ENCODE measurements at regions not wholly inside any gene's neighbourhood (a gene's known extent, or its start where the extent isn't known, plus 50 kb on each side); places are given as distances from the start of the nearest gene placed in this dataset.

DNA sequence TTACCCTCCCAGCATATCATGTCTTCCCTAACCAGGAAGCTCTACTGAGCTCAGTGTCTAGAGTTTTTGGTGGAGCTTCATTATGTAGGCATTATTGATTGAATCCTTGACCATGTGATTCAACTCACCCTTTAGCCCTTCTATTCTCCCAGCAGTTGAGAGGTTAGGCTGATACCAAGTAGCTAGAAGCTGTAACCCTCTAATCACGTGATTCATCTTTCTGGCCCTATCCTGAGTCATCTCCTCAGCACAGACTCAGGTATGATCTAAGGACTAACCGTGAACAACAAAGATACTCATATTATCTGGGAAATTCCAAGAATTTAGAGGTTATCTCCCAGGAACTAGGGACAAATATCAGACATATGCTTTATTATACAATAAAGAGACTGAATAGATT is 625.5 kb downstream of the JRKL start:
- Histone ChIP-seq H3K9me3 (ENCODE audit: control insufficient read depth, low read depth, low read length) (no peaks in the 10 kb centered on the region), H2AFZ (ENCODE audit: control insufficient read depth, low read length) (no peak overlapping the region), H3K4me2 (ENCODE audit: control insufficient read depth, extremely low read depth, insufficient read depth, low read depth, low read length) (no peak overlapping the region), H3K4me1 (ENCODE audit: control insufficient read depth, extremely low read depth, insufficient read depth, low read length) (no peaks in the 10 kb centered on the region), H4K20me1 (ENCODE audit: control insufficient read depth, extremely low read depth, insufficient read depth, low read length) (no peaks in the 10 kb centered on the region), H3K9me1 (ENCODE audit: control insufficient read depth, extremely low read depth, insufficient read depth, low read length) (no peaks in the 10 kb centered on the region), H3K36me3 (ENCODE audit: control insufficient read depth in 2 of 2, extremely low read depth in 1 of 2, insufficient read depth in 2 of 2, low read length in 2 of 2) (no peaks in the 10 kb centered on the region), H3K4me3 (ENCODE audit: control insufficient read depth in 2 of 3, extremely low read depth in 1 of 3, insufficient read depth in 2 of 3, low read depth in 1 of 3, low read length in 3 of 3) (no peak overlapping the region), H3K79me2 (ENCODE audit: control insufficient read depth, insufficient read depth, low read length) (no peaks in the 10 kb centered on the region), H3K9ac (ENCODE audit: control insufficient read depth, extremely low read depth, insufficient read depth, low read length) (no peak overlapping the region), H3K27ac (ENCODE audit: control insufficient read depth, insufficient read depth, low read length) (no peak overlapping the region), H3K27me3 (ENCODE audit: control insufficient read depth, extremely low read depth, insufficient read depth, low read length) (no peaks in the 10 kb centered on the region)
- FAIRE-seq (no peak), DNase-seq (ENCODE audit: low read depth, low spot score) (no peak)
- TF ChIP-seq, protein P1, sequence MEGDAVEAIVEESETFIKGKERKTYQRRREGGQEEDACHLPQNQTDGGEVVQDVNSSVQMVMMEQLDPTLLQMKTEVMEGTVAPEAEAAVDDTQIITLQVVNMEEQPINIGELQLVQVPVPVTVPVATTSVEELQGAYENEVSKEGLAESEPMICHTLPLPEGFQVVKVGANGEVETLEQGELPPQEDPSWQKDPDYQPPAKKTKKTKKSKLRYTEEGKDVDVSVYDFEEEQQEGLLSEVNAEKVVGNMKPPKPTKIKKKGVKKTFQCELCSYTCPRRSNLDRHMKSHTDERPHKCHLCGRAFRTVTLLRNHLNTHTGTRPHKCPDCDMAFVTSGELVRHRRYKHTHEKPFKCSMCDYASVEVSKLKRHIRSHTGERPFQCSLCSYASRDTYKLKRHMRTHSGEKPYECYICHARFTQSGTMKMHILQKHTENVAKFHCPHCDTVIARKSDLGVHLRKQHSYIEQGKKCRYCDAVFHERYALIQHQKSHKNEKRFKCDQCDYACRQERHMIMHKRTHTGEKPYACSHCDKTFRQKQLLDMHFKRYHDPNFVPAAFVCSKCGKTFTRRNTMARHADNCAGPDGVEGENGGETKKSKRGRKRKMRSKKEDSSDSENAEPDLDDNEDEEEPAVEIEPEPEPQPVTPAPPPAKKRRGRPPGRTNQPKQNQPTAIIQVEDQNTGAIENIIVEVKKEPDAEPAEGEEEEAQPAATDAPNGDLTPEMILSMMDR (optimal IDR thresholded peaks at IDR 0.05 in 1 of 3, IDR thresholded peaks at IDR 0.05 in 1 of 3, conservative IDR thresholded peaks at IDR 0.05 in 1 of 3; ENCODE audit: extremely low read depth in 1 of 3, insufficient read depth in 2 of 3, low read length in 3 of 3): no peak
- TF ChIP-seq EZH2 (IDR thresholded peaks at IDR 0.05; ENCODE audit: low read length): no peak
- dilution Hi-C loops (cut with MboI; ENCODE audit: extremely low pct_ligation_motif_present, low sequenced_read_pairs): no loop called here

DNA sequence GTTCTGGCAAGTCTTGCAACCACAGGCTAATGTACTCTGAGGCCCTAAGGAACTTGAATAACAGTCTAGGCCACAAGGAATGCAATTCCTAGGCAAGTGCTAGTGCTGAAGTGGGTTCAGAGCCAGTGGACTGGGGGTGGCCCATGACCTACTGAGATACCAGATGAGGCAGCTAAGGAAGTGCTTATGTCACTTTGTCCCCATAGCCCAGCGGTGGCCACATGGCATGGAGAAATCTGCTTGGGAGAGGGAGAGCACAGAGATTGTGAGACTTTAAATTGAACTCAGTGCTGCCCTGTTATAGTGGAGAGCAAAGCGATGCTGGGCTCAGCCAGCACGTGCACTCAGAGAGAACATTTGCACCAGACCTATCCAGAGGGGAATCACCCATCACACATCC is 629.5 kb downstream of the JRKL start:
- DNase-seq (ENCODE audit: low read depth, low spot score) (no peak), FAIRE-seq (no peak)
- Histone ChIP-seq H3K9me1 (ENCODE audit: control insufficient read depth, extremely low read depth, insufficient read depth, low read length) (no peaks in the 10 kb centered on the region), H3K4me3 (ENCODE audit: control insufficient read depth in 2 of 3, extremely low read depth in 1 of 3, insufficient read depth in 2 of 3, low read depth in 1 of 3, low read length in 3 of 3) (no peak overlapping the region), H3K9ac (ENCODE audit: control insufficient read depth, extremely low read depth, insufficient read depth, low read length) (no peak overlapping the region), H4K20me1 (ENCODE audit: control insufficient read depth, extremely low read depth, insufficient read depth, low read length) (no peaks in the 10 kb centered on the region), H3K4me2 (ENCODE audit: control insufficient read depth, extremely low read depth, insufficient read depth, low read depth, low read length) (no peak overlapping the region), H3K27ac (ENCODE audit: control insufficient read depth, insufficient read depth, low read length) (no peak overlapping the region), H2AFZ (ENCODE audit: control insufficient read depth, low read length) (no peak overlapping the region), H3K9me3 (ENCODE audit: control insufficient read depth, low read depth, low read length) (no peaks in the 10 kb centered on the region), H3K4me1 (ENCODE audit: control insufficient read depth, extremely low read depth, insufficient read depth, low read length) (no peaks in the 10 kb centered on the region), H3K36me3 (ENCODE audit: control insufficient read depth in 2 of 2, extremely low read depth in 1 of 2, insufficient read depth in 2 of 2, low read length in 2 of 2) (no peaks in the 10 kb centered on the region), H3K27me3 (ENCODE audit: control insufficient read depth, extremely low read depth, insufficient read depth, low read length) (no peaks in the 10 kb centered on the region), H3K79me2 (ENCODE audit: control insufficient read depth, insufficient read depth, low read length) (no peaks in the 10 kb centered on the region)
- dilution Hi-C loops (cut with MboI; ENCODE audit: extremely low pct_ligation_motif_present, low sequenced_read_pairs): no loop called here
- TF ChIP-seq EZH2 (IDR thresholded peaks at IDR 0.05; ENCODE audit: low read length): no peak
- TF ChIP-seq, protein P1 (optimal IDR thresholded peaks at IDR 0.05 in 1 of 3, IDR thresholded peaks at IDR 0.05 in 1 of 3, conservative IDR thresholded peaks at IDR 0.05 in 1 of 3; ENCODE audit: extremely low read depth in 1 of 3, insufficient read depth in 2 of 3, low read length in 3 of 3): no peak
